Skeletal muscle tissue (tissue), 3 donors: ENCODE measurements at regions not wholly inside any gene's neighbourhood (a gene's known extent, or its start where the extent isn't known, plus 50 kb on each side); places are given as distances from the start of the nearest gene placed in this dataset.

Experiments used
- H3K27ac ChIP-seq: one replicate; pipeline ENCODE4 v1.7.0; 2013; ENCODE audit warnings: mild to moderate bottlenecking, low read depth, low read length, inconsistent platforms
- H3K27me3 ChIP-seq, 3 donors: one replicate each; pipeline ENCODE4 v1.7.0; 2013; ENCODE audit warnings: low read length in 3 of 3; ENCODE audit not compliant: control insufficient read depth in 3 of 3, insufficient read depth in 3 of 3
- H3K36me3 ChIP-seq, 3 donors: one replicate each; pipeline ENCODE4 v1.7.0; 2013; ENCODE audit warnings: low read length in 3 of 3; ENCODE audit not compliant: control insufficient read depth in 3 of 3, insufficient read depth in 3 of 3
- H3K4me1 ChIP-seq, 3 donors: one replicate each; pipeline ENCODE4 v1.7.0; 2013; ENCODE audit warnings: low read length in 3 of 3, mild to moderate bottlenecking in 3 of 3; ENCODE audit not compliant: control insufficient read depth in 3 of 3, insufficient read depth in 3 of 3
- H3K4me3 ChIP-seq, 3 donors: one replicate each; pipeline ENCODE4 v1.7.0; 2013; ENCODE audit warnings: low read length in 3 of 3
- H3K9ac ChIP-seq, 3 donors: one replicate each; pipeline ENCODE4 v1.7.0; 2013; ENCODE audit warnings: low read length in 3 of 3, mild to moderate bottlenecking in 3 of 3, moderate library complexity in 2 of 3, low read depth in 1 of 3
- H3K9me3 ChIP-seq, 3 donors: one replicate each; pipeline ENCODE4 v1.7.0; 2013; ENCODE audit warnings: low read length in 3 of 3; ENCODE audit not compliant: control insufficient read depth in 3 of 3
- donor health status: Osteomylitis.

GRCh38 chr5:15354021-15354420 lies 146.0 kb upstream of the FBXL7 start:
- no peak overlapping the region for H3K9ac ChIP-seq
- no peaks in the 10 kb centered on the region for H3K36me3 ChIP-seq
- H3K27me3 ChIP-seq, result no peaks in the 10 kb centered on the region
- H3K9me3 ChIP-seq, result no peaks in the 10 kb centered on the region
- no peak overlapping the region for H3K27ac ChIP-seq
- no peak overlapping the region for H3K4me3 ChIP-seq
- no peaks in the 10 kb centered on the region for H3K4me1 ChIP-seq

DNA sequence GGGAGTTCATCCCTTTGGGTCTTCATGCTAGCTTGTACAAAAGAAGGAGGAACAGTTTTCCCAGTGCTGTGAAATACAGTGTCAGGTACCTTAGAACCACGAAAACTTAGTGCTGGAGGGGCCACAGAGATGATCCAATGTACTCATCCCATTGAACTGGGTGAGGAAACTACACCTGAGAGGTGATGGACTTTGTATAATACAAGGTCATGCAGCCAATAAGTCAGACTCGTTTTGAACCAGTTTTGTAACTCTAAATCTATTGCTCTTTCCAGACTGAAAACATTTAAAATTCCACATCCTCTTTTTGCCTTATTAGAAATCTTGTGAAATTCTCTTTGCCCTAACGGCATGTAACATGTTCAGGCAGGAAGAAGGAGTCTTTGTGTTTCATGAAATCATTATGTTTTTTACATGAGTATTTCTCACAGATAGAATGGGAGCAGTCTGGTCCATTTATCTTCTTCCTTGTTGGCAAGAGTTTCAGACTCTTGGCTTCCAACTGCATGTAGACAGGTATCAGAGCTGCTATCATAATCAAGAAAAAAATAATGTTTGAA lies 146.8 kb upstream of the FBXL7 start:
- H3K9ac ChIP-seq, result no peak overlapping the region
- no peaks in the 10 kb centered on the region for H3K4me1 ChIP-seq
- H3K9me3 ChIP-seq, result no peaks in the 10 kb centered on the region

GRCh38 chr5:15350614-15351013 lies 149.4 kb upstream of the FBXL7 start:
- H3K4me3 ChIP-seq, result no peak overlapping the region
- no peak overlapping the region for H3K9ac ChIP-seq

More for the DNA sequence above, 146.8 kb upstream of the FBXL7 start:
- no peaks in the 10 kb centered on the region for H3K36me3 ChIP-seq
- no peak overlapping the region for H3K4me3 ChIP-seq
- H3K27ac ChIP-seq, result no peak overlapping the region
- H3K27me3 ChIP-seq, result no peaks in the 10 kb centered on the region

GRCh38 chr5:15346738-15347137 lies 153.2 kb upstream of the FBXL7 start:
- H3K27me3 ChIP-seq, result no peaks in the 10 kb centered on the region
- no peak overlapping the region for H3K9ac ChIP-seq
- no peaks in the 10 kb centered on the region for H3K36me3 ChIP-seq
- H3K27ac ChIP-seq, result no peak overlapping the region
- no peak overlapping the region for H3K4me3 ChIP-seq
- H3K9me3 ChIP-seq, result no peaks in the 10 kb centered on the region
- H3K4me1 ChIP-seq, result no peaks in the 10 kb centered on the region

More at GRCh38 chr5:15350614-15351013, 149.4 kb upstream of the FBXL7 start:
- no peak overlapping the region for H3K27ac ChIP-seq
- no peaks in the 10 kb centered on the region for H3K36me3 ChIP-seq
- no peaks in the 10 kb centered on the region for H3K4me1 ChIP-seq
- no peaks in the 10 kb centered on the region for H3K9me3 ChIP-seq
- H3K27me3 ChIP-seq, result no peaks in the 10 kb centered on the region

GRCh38 chr5:15344954-15345353 lies 155.0 kb upstream of the FBXL7 start:
- no peaks in the 10 kb centered on the region for H3K4me1 ChIP-seq
- no peaks in the 10 kb centered on the region for H3K9me3 ChIP-seq
- no peaks in the 10 kb centered on the region for H3K36me3 ChIP-seq
- H3K27ac ChIP-seq, result no peak overlapping the region
- no peak overlapping the region for H3K4me3 ChIP-seq
- no peak overlapping the region for H3K9ac ChIP-seq
- H3K27me3 ChIP-seq, result no peaks in the 10 kb centered on the region

DNA sequence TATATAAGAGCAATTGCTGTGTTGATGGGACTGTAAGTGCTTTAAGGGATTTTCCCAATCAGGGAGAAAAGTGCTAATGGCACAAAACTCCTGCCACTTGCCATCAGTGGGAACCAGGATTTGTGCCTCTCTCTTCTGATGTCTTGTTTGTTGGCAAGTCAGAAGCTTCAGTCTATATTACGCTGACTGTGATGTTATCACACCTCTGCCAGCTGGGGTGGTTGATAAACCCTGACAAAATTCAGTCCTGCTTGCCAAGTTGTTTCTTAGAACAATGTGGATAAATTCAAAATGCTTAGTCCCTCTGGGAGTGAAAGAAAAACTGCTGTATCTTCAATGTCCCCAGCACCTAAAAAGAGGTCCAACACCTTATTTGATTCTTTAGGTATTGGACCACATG lies 161.4 kb upstream of the FBXL7 start:
- Histone ChIP-seq H3K9ac (no peak overlapping the region), H3K27ac (no peak overlapping the region), H3K9me3 (no peaks in the 10 kb centered on the region), H3K4me1 (no peaks in the 10 kb centered on the region), H3K36me3 (no peaks in the 10 kb centered on the region), H3K4me3 (no peak overlapping the region), H3K27me3 (no peaks in the 10 kb centered on the region)

DNA sequence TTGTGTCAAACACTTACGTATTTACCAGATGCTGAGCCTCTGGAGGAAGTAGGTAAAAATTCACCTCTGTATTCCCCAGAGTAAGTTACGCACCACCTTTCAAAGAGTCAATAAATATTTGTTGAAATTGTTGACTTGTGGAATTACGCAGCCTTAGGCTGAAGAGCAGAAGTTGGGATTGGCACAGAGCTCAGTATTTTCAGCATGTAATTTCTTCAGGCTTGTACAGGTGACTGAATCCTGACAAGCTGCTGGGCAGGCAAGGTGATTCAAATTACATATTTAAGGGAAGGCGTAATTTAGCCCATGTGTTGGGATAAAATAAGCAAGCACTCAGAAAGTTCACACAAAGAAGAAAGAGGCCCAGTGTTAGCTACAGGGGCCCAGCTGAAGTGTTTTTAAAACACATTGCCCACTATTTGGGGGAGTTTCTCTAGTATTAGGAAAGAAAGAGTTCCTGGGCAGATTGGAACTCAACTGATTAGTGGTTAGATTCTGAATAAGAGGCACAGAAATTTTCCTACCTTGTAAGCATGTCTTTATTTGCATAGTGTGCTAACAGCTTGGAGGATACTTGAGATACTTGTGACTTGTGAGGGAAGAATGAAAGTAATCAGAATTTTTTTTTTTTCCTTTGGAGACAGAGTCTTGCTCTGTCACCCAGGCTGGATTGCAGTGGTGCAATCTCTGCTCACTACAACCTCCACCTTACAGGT lies 165.3 kb upstream of the FBXL7 start:
- no peaks in the 10 kb centered on the region for H3K36me3 ChIP-seq
- H3K4me1 ChIP-seq, result no peaks in the 10 kb centered on the region
- no peak overlapping the region for H3K4me3 ChIP-seq
- no peak overlapping the region for H3K9ac ChIP-seq
- no peak overlapping the region for H3K27ac ChIP-seq
- no peaks in the 10 kb centered on the region for H3K9me3 ChIP-seq
- no peaks in the 10 kb centered on the region for H3K27me3 ChIP-seq

DNA sequence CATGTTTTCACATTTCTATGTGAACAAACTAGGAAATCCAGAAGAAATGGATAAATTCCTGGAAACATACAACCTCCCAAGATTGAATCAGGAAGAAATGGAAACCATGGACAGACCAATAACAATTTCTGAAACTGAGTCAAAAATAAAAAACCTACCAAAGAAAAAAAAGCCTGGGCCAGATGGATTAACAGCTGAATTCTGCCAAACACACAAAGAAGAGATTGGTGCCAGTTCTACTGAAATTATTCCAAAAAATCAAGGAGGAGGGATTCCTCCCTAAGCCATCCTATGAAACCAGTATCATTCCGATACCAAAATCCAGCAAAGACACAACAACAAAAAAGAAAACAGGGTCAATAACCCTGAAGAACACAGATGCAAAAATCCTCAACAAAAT lies 166.9 kb upstream of the FBXL7 start:
- no peaks in the 10 kb centered on the region for H3K4me1 ChIP-seq
- H3K4me3 ChIP-seq, result no peak overlapping the region
- no peak overlapping the region for H3K27ac ChIP-seq
- no peaks in the 10 kb centered on the region for H3K9me3 ChIP-seq
- no peak overlapping the region for H3K9ac ChIP-seq
- no peaks in the 10 kb centered on the region for H3K36me3 ChIP-seq
- no peaks in the 10 kb centered on the region for H3K27me3 ChIP-seq

DNA sequence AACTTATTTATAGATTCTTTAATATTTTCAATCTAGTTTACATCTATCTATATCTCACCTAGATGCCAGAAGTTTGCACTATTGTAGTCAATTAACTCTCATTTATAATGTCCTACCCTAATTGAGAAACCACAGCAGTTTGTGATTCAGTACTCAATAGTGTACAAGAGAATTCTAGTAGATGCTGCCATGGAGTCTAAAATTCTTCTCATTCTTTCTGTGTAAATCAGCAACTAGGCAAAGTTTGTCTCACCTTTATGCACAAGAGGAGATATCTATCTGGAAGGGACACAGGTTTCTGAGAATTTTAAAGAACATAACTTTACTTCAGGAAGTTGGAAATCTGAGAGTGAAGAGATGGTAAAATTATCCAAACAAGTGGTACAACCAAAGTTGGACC lies 173.0 kb upstream of the FBXL7 start:
- Histone ChIP-seq H3K27ac (no peak overlapping the region), H3K36me3 (no peaks in the 10 kb centered on the region), H3K9me3 (no peaks in the 10 kb centered on the region), H3K9ac (no peak overlapping the region), H3K4me3 (no peak overlapping the region), H3K4me1 (no peaks in the 10 kb centered on the region), H3K27me3 (no peaks in the 10 kb centered on the region)

GRCh38 chr5:15326471-15326870 lies 173.5 kb upstream of the FBXL7 start:
- H3K9me3 ChIP-seq, result no peaks in the 10 kb centered on the region
- no peak overlapping the region for H3K9ac ChIP-seq
- no peaks in the 10 kb centered on the region for H3K27me3 ChIP-seq
- no peak overlapping the region for H3K4me3 ChIP-seq
- no peaks in the 10 kb centered on the region for H3K4me1 ChIP-seq
- no peak overlapping the region for H3K27ac ChIP-seq
- H3K36me3 ChIP-seq, result no peaks in the 10 kb centered on the region
